Astrocyte (in vitro differentiated cells and primary cell): ENCODE measurements at regions not wholly inside any gene's neighbourhood (a gene's known extent, or its start where the extent isn't known, plus 50 kb on each side); places are given as distances from the start of the nearest gene placed in this dataset.

Source experiments
- DNase-seq: peaks from one replicate; pipeline ENCODE4 v3.0.0-alpha.2; 2010; ENCODE audit warnings: low read depth
- FAIRE-seq: peaks from 2 replicates; lab custom pipeline; 2011; peaks lifted over from hg19 to GRCh38; lab: Jason Lieb, UNC
- H2AFZ ChIP-seq: 2 replicates; pipeline ENCODE4 v1.6.0; 2012; ENCODE audit warnings: low read depth, low read length, inconsistent platforms
- H3K27ac ChIP-seq: 2 replicates; pipeline ENCODE4 v1.5.1; 2011; ENCODE audit warnings: low read depth, low read length, inconsistent platforms
- H3K27me3 ChIP-seq: 2 replicates; pipeline ENCODE4 v1.6.0; 2011; ENCODE audit warnings: low read length, inconsistent platforms; ENCODE audit not compliant: insufficient read depth
- H3K36me3 ChIP-seq: 2 replicates; pipeline ENCODE4 v1.5.1; 2011; ENCODE audit warnings: low read length, inconsistent platforms; ENCODE audit not compliant: insufficient read depth
- H3K4me1 ChIP-seq: 2 replicates; pipeline ENCODE4 v1.5.1; 2011; ENCODE audit warnings: low read length, inconsistent platforms; ENCODE audit not compliant: insufficient read depth
- H3K4me2 ChIP-seq: 2 replicates; pipeline ENCODE4 v1.6.0; 2012; ENCODE audit warnings: low read length, inconsistent platforms
- H3K4me3 ChIP-seq: 2 replicates; pipeline ENCODE4 v1.5.1; 2011; ENCODE audit warnings: low read depth, mild to moderate bottlenecking, low read length, inconsistent platforms; ENCODE audit not compliant: insufficient read depth
- H3K79me2 ChIP-seq: 2 replicates; pipeline ENCODE4 v1.6.0; 2012; ENCODE audit warnings: mild to moderate bottlenecking, low read length, inconsistent platforms; ENCODE audit not compliant: insufficient read depth
- H3K9ac ChIP-seq: 2 replicates; pipeline ENCODE4 v1.6.0; 2012; ENCODE audit warnings: mild to moderate bottlenecking, low read length, inconsistent platforms
- H3K9me3 ChIP-seq: 2 replicates; pipeline ENCODE4 v1.5.1; 2012; ENCODE audit warnings: low read depth, mild to moderate bottlenecking, low read length, inconsistent platforms; ENCODE audit not compliant: insufficient read depth
- H4K20me1 ChIP-seq: 2 replicates; pipeline ENCODE4 v1.6.0; 2012; ENCODE audit warnings: low read length, inconsistent platforms; ENCODE audit not compliant: insufficient read depth
- H3K27ac Mint-ChIP-seq: one replicate; pipeline ENCODE4 v1.8.0; 2021; ENCODE audit warnings: mild to moderate bottlenecking, mixed read lengths; ENCODE audit not compliant: unreplicated experiment
- H3K27me3 Mint-ChIP-seq: one replicate; pipeline ENCODE4 v1.8.0; 2021; ENCODE audit warnings: low read depth, mixed read lengths; ENCODE audit not compliant: unreplicated experiment
- H3K36me3 Mint-ChIP-seq: one replicate; pipeline ENCODE4 v1.8.0; 2021; ENCODE audit warnings: low read depth, mixed read lengths; ENCODE audit not compliant: unreplicated experiment
- H3K4me1 Mint-ChIP-seq: one replicate; pipeline ENCODE4 v1.8.0; 2021; ENCODE audit warnings: low read depth, mixed read lengths; ENCODE audit not compliant: unreplicated experiment
- H3K4me3 Mint-ChIP-seq: one replicate; pipeline ENCODE4 v1.8.0; 2021; ENCODE audit warnings: mild to moderate bottlenecking, moderate library complexity, mixed read lengths; ENCODE audit not compliant: unreplicated experiment
- H3K9me3 Mint-ChIP-seq: one replicate; pipeline ENCODE4 v1.8.0; 2021; ENCODE audit warnings: mild to moderate bottlenecking, mixed read lengths; ENCODE audit not compliant: unreplicated experiment
- EZH2 ChIP-seq: IDR thresholded peaks from 2 replicates; pipeline ENCODE4 v1.6.1; 2012; ENCODE audit warnings: mild to moderate bottlenecking, low read length, inconsistent platforms; ENCODE audit not compliant: insufficient read depth
- TF ChIP-seq, protein P1 (sequence below): IDR thresholded peaks from 2 replicates; pipeline ENCODE4 v1.5.1; 2011; ENCODE audit warnings: low read depth, mild to moderate bottlenecking, inconsistent platforms, low read length, moderate library complexity; ENCODE audit not compliant: insufficient read depth

DNA sequence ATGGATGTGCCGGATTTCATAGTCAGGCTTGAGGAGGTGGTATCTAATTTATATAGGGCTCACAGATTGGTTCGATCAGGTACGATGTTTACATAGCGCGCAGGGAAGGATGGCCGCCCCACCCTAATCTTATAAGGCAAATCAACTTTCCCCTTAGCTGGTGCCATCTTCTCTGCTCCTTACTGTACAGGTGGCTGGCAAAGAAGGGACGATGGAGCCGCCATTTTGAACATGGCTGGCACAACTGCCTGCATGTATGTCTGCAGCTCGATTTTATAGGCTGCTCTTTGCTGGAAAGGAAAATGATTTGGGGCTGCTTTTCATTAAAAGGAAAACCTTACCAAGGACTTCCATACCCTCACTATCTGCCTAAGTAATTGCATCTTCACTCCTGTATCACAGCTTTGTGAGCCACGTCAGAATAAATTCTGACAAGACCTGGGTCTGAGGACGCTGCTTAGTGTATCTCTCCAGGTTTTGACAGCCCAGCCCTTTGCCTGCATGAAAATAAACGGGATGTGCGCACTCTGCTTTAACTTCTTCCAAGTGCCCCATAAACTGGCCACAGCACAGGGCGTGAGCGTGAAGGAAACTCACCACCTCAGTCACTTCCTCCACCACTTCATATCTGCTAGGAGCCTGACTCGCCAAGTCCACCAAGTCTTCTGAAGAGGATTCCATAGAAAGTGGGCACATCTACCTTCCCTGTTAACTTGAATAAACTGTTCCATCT lies 109.4 kb upstream of the ARMC2 start:
- peak overlapping the region; percentile 53 for H3K9ac ChIP-seq
- H3K4me2 ChIP-seq = peak overlapping the region; percentile 54
- TF ChIP-seq, protein P1, sequence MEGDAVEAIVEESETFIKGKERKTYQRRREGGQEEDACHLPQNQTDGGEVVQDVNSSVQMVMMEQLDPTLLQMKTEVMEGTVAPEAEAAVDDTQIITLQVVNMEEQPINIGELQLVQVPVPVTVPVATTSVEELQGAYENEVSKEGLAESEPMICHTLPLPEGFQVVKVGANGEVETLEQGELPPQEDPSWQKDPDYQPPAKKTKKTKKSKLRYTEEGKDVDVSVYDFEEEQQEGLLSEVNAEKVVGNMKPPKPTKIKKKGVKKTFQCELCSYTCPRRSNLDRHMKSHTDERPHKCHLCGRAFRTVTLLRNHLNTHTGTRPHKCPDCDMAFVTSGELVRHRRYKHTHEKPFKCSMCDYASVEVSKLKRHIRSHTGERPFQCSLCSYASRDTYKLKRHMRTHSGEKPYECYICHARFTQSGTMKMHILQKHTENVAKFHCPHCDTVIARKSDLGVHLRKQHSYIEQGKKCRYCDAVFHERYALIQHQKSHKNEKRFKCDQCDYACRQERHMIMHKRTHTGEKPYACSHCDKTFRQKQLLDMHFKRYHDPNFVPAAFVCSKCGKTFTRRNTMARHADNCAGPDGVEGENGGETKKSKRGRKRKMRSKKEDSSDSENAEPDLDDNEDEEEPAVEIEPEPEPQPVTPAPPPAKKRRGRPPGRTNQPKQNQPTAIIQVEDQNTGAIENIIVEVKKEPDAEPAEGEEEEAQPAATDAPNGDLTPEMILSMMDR = no peak
- TF ChIP-seq EZH2 = no peak
- peaks cover 30% of the 10 kb centered on the region for H3K4me1 Mint-ChIP-seq
- no peak for FAIRE-seq
- peak overlapping the region; percentile 72 for H3K27ac ChIP-seq
- H3K4me1 ChIP-seq = peaks cover 30% of the 10 kb centered on the region
- no peaks in the 10 kb centered on the region for H3K27me3 Mint-ChIP-seq
- H3K36me3 ChIP-seq = no peaks in the 10 kb centered on the region
- no peak overlapping the region for H3K4me3 ChIP-seq
- no peaks in the 10 kb centered on the region for H3K36me3 Mint-ChIP-seq
- peak overlapping the region; percentile 85 for H3K27ac Mint-ChIP-seq
- no peaks in the 10 kb centered on the region for H3K79me2 ChIP-seq
- H3K4me3 Mint-ChIP-seq = no peak overlapping the region
- H2AFZ ChIP-seq = no peak overlapping the region
- H3K27me3 ChIP-seq = no peaks in the 10 kb centered on the region
- no peaks in the 10 kb centered on the region for H3K9me3 ChIP-seq
- peaks cover 2% of the 10 kb centered on the region for H3K9me3 Mint-ChIP-seq
- no peaks in the 10 kb centered on the region for H4K20me1 ChIP-seq
- DNase-seq = no peak

DNA sequence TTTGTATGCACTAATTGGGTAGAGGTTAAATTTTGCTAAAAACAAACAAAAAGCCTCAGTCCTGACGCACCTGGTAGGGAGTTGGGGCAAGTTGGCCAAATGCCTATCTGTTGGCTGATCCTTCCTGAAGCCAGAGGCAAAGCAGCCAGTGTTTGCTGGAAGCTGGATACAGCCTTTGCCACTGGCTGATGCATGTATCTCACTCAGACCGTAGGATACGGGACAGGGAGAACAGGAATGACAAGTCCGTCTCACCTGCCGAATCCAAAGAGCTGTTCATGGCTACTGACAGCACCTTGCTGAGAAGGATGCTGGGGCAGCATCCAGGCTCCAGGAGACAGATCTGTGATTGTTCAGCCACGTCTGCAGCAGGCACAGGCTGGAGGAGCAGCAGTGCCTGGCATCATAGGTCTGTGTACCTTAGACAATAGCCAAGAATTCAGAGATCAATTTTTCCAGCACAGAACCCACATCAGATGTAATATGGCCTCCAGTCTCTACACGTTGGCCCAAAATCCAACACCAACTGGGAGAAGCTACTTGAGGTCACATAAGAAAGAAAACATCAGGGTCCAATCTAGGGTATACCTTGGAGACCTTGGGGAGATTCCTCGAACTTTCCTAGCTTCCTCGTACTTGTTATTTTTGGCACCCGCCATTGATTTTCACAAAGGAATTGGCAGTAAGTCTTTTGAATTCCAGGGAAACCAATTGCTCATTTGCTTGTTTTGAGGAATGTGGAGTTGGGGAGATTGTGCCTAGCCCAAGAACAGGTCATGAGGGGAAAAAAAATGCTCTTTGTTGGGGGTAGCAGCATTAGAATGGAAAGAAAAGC lies 108.5 kb upstream of the ARMC2 start:
- Mint-ChIP-seq H3K27ac (no peak overlapping the region), H3K4me1 (peaks cover 38% of the 10 kb centered on the region), H3K9me3 (peaks cover 2% of the 10 kb centered on the region), H3K36me3 (no peaks in the 10 kb centered on the region), H3K4me3 (no peak overlapping the region), H3K27me3 (no peaks in the 10 kb centered on the region)
- Histone ChIP-seq H3K4me3 (no peak overlapping the region), H2AFZ (no peak overlapping the region), H3K9me3 (no peaks in the 10 kb centered on the region), H3K4me2 (no peak overlapping the region), H4K20me1 (no peaks in the 10 kb centered on the region), H3K79me2 (no peaks in the 10 kb centered on the region), H3K36me3 (no peaks in the 10 kb centered on the region), H3K4me1 (peaks cover 30% of the 10 kb centered on the region), H3K27me3 (no peaks in the 10 kb centered on the region), H3K9ac (no peak overlapping the region), H3K27ac (no peak overlapping the region)
- TF ChIP-seq, protein P1 = no peak
- no peak for TF ChIP-seq EZH2
- peak; percentile 76 for DNase-seq
- FAIRE-seq = no peak
